Esophagus muscularis mucosa (tissue), 4 donors: ENCODE measurements at regions not wholly inside any gene's neighbourhood (a gene's known extent, or its start where the extent isn't known, plus 50 kb on each side); places are given as distances from the start of the nearest gene placed in this dataset.

ENCODE experiments used
- DNase-seq: peaks from one replicate; pipeline ENCODE4 v3.0.0-alpha.2; 2017; ENCODE audit errors: extremely low spot score
- H3K27ac ChIP-seq, 4 donors: fragments of 200-600 bp; sonication (generic); replicated peaks in 1 of 4; 1 replicate in 3 of 4; 2 replicates in 1 of 4; pipeline ENCODE4 v1.5.1; 2016 to 2019; ENCODE audit warnings: mild to moderate bottlenecking in 1 of 4
- H3K27me3 ChIP-seq, 4 donors: fragments of 200-600 bp; sonication (generic); one replicate each; pipeline versions ENCODE4 v1.5.1 to v1.6.0; 2016 to 2019
- H3K36me3 ChIP-seq, 4 donors: fragments of 200-600 bp; sonication (generic); one replicate each; pipeline ENCODE4 v1.5.1; 2016 to 2019
- H3K4me1 ChIP-seq, 4 donors: fragments of 200-600 bp; sonication (generic); one replicate each; pipeline ENCODE4 v1.5.1; 2016 to 2019
- H3K4me3 ChIP-seq, 4 donors: fragments of 200-600 bp; sonication (generic); 1 replicate in 2 of 4; 2 replicates in 2 of 4; pipeline ENCODE4 v1.5.1; 2016 to 2019; ENCODE audit warnings: mild to moderate bottlenecking in 4 of 4, moderate library complexity in 1 of 4
- H3K9me3 ChIP-seq, 4 donors: fragments of 200-600 bp; sonication (generic); 1 replicate in 3 of 4; 2 replicates in 1 of 4; pipeline ENCODE4 v1.5.1; 2016 to 2019
- CTCF ChIP-seq, 3 experiments: fragments of 200-600 bp in 2 of 3; fragments of 450-650 bp in 1 of 3; sonication (generic) in 2 of 3; IDR thresholded peaks; one replicate each; pipeline ENCODE4 v1.5.1; 2017 to 2019; ENCODE audit warnings: antibody characterized with exemption in 3 of 3, mild to moderate bottlenecking in 2 of 3, moderate library complexity in 1 of 3
- EP300 ChIP-seq: sonication (generic); formaldehyde crosslinking; IDR thresholded peaks from one replicate; pipeline ENCODE4 v1.6.1; 2017; ENCODE audit warnings: antibody characterized with exemption
- POLR2A ChIP-seq: fragments of 450-650 bp; IDR thresholded peaks from one replicate; pipeline ENCODE4 v1.6.1; 2017; ENCODE audit warnings: antibody characterized with exemption, moderate library complexity, mild to moderate bottlenecking, low read depth
- POLR2AphosphoS5 ChIP-seq, 2 donors: sonication (generic); formaldehyde crosslinking; IDR thresholded peaks; one replicate each; pipeline ENCODE4 v1.6.1; 2017; ENCODE audit warnings: antibody characterized with exemption in 2 of 2
- WGBS: methylation state at CpG from one replicate; pipeline ENCODE4 v1.1.5; 2018; 5-methylcytosine and 5-hydroxymethylcytosine counted together
- intact Hi-C: fragments of 100-400 bp; cut with DNase I; formaldehyde crosslinking; loops from one replicate; pipeline ENCODE4 v1.15.1; 2023

GRCh38 chr3:66582721-66583423, 82.0 kb upstream of the LRIG1 start:
- Histone ChIP-seq H3K36me3 (no peaks in the 10 kb centered on the region), H3K27me3 (no peaks in the 10 kb centered on the region), H3K9me3 (no peaks in the 10 kb centered on the region), H3K27ac (no peak overlapping the region), H3K4me3 (no peak overlapping the region), H3K4me1 (peaks cover 0 to 9% (median 2%) of the 10 kb centered on the region in 4 donors)
- intact Hi-C loops, result no loop called here
- no peak for DNase-seq
- WGBS, result 72% methylated on average over 24 of the region's 24 CpGs
- TF ChIP-seq EP300, result no peak
- TF ChIP-seq CTCF (IDR thresholded peaks at IDR 0.05), result no peak
- TF ChIP-seq POLR2A, result no peak
- no peak for TF ChIP-seq POLR2AphosphoS5 (IDR thresholded peaks at IDR 0.05)

GRCh38 chr3:66583424-66584040, 82.7 kb upstream of the LRIG1 start:
- WGBS, result 87% methylated on average over 4 of the region's 4 CpGs
- no peaks in the 10 kb centered on the region for H3K9me3 ChIP-seq
- peaks cover 0 to 9% (median 2%) of the 10 kb centered on the region in 4 donors for H3K4me1 ChIP-seq
- TF ChIP-seq POLR2AphosphoS5 (IDR thresholded peaks at IDR 0.05) (no peak), POLR2A (no peak), EP300 (no peak), CTCF (IDR thresholded peaks at IDR 0.05) (no peak)
- no peak for DNase-seq
- no peak overlapping the region for H3K4me3 ChIP-seq
- H3K36me3 ChIP-seq, result no peaks in the 10 kb centered on the region
- intact Hi-C loops, result no loop called here
- H3K27ac ChIP-seq, result no peak overlapping the region
- no peaks in the 10 kb centered on the region for H3K27me3 ChIP-seq

- Histone ChIP-seq H3K4me3 (no peak overlapping the region), H3K27ac (no peak overlapping the region), H3K27me3 (no peaks in the 10 kb centered on the region), H3K36me3 (no peaks in the 10 kb centered on the region), H3K4me1 (peaks cover 0 to 9% (median 2%) of the 10 kb centered on the region in 4 donors), H3K9me3 (no peaks in the 10 kb centered on the region)
- intact Hi-C loops, result no loop called here
- 65% methylated on average over 1 of the region's 1 CpG for WGBS
- DNase-seq, result no peak
- TF ChIP-seq POLR2A (no peak), CTCF (IDR thresholded peaks at IDR 0.05) (no peak), POLR2AphosphoS5 (IDR thresholded peaks at IDR 0.05) (no peak), EP300 (no peak)
Measured at GRCh38 chr3:66585520-66586095, 84.8 kb upstream of the LRIG1 start.

DNA sequence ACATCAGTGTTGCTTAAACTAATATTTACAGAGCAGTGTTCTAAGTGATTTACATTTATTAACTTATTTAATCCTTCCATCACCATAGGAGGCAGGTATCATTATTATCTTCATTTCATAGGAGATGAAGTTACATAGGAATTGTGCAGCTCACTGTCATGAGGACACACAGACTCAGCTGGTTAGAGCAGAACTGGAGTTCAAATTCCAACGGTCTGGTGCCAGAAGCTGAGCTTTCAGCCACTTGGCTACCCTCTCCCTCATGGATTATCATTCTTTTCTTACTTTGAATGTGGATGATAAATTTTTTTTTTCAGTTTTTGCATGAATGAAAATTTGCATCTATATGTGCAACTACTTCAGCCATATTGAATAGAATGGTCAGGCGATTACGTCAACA, 86.0 kb upstream of the LRIG1 start:
- no peak for DNase-seq
- no peak overlapping the region for H3K27ac ChIP-seq
- no peaks in the 10 kb centered on the region for H3K9me3 ChIP-seq
- no peaks in the 10 kb centered on the region for H3K27me3 ChIP-seq
- WGBS, result 88% methylated on average over 3 of the region's 3 CpGs
- TF ChIP-seq POLR2AphosphoS5 (IDR thresholded peaks at IDR 0.05) (no peak), EP300 (no peak), CTCF (IDR thresholded peaks at IDR 0.05) (no peak), POLR2A (no peak)
- peaks cover 0 to 9% (median 2%) of the 10 kb centered on the region in 4 donors for H3K4me1 ChIP-seq
- no peaks in the 10 kb centered on the region for H3K36me3 ChIP-seq
- no peak overlapping the region for H3K4me3 ChIP-seq
- intact Hi-C loops, result no loop called here
